NCI-H2171 (cell line): ENCODE measurements at regions not wholly inside any gene's neighbourhood (a gene's known extent, or its start where the extent isn't known, plus 50 kb on each side); places are given as distances from the start of the nearest gene placed in this dataset.
A peak's percentile ranks its signal among the peaks of the same experiment; 100 is the strongest.
"Not testable (repeated sequence)": the region's sequence is repeated elsewhere in the genome, so short reads cannot be mapped to it uniquely, and the experiment has no call there.

Source experiments
- DNase-seq: peaks from one replicate; lab custom pipeline; 2025; lab: John Stamatoyannopoulos, UW

DNA sequence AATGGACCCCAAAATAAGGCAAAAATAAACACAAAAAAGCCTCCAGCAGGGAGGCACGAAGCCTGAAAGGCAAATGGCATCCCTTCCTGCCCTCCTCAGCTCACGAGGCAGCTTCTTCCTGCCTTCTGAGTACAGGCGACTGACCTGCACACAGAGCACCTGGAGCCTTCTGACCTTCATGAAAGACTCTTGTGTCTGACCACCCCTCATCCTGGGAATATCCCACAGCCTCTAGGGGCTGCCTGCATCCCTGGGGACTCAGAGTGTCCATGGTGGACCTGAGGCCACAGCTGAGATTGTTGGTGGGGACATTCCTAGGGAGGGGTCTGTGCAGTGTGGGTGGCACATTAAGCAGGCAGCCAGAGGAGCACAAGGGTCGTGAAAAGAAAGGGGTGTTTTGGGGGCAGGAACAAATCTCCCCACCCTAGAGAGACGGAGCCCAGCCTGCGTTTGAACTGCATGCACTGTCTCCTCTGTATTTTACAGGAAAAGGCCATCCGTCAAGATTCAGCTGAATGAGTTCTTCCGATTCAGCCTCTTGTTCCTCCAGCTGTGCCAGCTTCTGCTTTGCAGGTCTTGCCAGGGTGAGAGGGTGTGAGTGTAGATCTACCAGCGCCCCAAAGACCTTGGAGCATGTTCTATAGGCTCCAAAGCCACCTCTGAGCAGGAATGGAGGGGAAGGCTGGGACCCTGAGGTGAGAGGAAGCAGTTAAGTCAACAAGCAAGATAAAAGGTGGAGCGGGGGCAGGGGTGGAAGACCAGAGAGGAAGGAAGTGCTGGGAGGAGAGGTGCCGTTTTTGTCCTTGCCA, 80.4 kb upstream of the MEF2A start:
- no peak for DNase-seq

DNA sequence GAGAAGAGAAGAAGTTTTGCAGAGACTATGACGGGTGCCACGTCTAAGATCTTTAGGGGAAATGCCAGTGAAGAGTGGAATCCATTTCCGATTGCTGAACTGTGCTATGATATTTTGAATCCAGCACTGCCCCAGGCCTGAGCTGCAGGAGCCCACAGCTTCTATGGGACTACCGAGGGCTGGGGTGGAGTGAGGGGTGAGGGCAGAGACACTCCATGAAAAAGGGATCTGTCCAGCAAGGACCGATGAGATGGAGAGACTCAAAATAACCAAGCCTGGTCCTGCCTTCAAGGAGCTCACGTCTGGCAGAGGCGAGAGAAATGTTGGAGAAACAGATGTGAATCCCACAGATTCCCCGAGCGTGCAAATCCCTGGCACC, 79.8 kb upstream of the MEF2A start:
- DNase-seq: no peak

DNA sequence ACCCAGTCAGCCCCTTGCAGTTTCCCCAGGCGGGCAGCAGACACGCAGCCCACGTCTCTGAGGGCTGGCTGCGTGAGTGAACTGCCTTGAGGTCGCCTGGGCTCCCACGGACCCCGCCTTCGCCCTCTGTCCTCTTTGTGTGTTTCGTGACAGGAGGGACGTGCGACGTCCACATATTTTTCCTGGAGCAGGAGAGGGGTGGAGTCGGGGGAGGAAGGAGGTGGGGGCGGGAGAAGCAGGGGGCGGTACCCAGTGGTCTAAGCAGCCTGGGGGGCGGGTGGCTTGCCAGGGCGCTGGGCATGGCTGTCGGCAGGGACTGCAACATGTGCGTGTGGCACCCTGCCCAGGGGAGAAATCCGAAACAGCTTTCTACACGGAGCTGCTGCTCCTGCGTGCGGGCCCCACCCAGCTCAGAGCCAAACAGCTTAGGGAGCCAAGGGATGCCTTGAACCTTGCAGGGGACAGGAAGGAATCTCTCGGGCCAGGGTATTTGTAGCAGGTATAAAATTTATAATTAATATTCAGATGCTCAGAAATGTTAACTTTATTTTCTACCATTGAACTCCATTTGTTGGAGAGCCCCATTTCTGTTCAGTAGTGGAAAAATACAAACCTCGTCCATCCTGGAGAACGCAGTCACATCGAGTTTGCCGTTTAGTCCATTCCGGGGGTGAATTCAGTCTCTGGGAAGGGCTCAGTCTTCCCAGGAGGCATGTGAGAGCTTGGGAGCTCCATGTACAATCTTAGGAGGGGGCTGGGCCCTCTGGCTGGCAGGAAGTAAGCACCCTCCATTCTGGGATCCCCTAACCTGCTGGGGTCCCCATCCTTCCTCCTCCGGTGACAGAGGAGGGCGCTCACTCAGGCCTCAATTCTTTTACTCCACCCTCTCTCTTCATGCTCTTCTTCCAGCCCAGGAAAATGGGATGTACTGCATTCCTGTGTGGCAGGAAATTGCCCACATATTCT, 79.1 kb upstream of the MEF2A start:
- peak; percentile 94 for DNase-seq

DNA sequence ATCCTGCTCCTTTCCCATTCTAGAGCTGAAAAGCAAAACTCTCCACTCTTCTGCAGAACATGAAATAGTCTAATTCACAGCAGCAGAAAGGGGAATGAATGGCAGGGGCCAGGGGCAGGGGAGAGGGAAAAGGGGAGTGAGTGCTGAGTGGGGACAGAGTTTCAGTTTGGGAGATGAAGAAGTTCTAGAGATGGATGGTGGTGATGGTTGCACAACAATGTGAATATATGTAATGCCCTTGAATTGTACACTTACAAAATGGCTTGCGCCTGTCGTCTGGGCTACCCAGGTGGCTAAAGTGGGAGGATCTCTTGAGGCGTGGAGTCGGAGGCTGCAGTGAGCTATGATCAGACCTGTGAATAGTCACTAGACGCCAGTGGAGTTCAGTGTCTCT, 78.5 kb upstream of the MEF2A start:
- DNase-seq: no peak

DNA sequence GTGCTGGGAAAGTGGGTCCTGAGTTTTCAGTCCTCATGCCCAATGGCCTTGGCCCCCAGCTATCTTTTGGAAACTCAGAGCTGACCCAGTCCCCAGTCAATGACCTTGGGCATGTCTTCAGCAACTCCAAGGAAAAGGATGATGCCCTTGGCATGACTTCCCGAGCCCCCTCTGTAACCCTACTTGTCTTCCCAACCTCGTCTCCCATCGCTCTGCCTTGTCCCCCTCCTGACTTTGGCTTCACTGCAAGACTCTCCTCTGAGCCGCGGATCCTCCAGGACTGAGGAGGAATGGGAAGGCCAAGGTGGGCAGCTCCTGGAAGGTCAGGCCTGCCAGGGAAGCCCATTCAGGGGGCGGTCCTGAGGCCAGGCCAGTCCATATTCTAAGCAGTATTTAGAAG, 73.5 kb upstream of the MEF2A start:
- no peak for DNase-seq

DNA sequence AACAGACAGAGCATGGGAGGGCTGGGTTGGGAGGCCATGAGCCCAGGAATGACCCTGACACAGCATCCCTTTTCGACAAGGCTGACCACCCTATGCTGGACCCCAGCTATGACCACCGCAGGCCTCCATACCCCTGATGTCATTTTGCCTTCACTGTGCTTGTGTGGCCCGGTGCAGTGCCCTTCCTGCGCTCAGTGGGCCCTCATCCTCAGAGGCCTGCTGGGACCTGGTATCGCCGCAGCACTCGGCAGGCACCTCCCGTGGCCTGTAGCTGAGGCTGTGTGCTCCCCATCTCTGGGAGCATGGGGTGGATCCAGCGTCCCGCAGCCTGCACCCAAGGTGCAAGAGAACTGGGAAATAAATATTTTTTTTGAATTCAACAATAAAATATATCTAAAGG, 73.1 kb upstream of the MEF2A start:
- no peak for DNase-seq

DNA sequence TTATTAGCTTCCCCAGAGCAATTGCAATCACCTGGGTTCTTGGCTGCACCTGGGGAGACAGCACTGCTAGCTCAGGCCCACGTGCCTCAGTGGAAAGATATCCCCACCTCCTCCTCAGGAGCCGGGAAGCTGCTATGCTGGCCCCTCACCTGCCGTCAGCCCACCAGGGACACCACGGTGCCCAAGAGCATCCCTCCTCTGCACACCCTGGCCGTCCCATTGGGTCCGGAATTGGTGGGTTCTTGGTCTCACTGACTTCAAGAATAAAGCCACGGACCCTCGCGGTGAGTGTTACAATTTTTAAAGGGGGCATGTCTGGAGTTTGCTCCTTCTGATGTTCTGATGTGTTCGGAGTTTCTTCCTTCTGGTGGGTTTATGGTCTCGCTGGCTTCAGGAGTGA, 72.3 kb upstream of the MEF2A start:
- DNase-seq: no peak

DNA sequence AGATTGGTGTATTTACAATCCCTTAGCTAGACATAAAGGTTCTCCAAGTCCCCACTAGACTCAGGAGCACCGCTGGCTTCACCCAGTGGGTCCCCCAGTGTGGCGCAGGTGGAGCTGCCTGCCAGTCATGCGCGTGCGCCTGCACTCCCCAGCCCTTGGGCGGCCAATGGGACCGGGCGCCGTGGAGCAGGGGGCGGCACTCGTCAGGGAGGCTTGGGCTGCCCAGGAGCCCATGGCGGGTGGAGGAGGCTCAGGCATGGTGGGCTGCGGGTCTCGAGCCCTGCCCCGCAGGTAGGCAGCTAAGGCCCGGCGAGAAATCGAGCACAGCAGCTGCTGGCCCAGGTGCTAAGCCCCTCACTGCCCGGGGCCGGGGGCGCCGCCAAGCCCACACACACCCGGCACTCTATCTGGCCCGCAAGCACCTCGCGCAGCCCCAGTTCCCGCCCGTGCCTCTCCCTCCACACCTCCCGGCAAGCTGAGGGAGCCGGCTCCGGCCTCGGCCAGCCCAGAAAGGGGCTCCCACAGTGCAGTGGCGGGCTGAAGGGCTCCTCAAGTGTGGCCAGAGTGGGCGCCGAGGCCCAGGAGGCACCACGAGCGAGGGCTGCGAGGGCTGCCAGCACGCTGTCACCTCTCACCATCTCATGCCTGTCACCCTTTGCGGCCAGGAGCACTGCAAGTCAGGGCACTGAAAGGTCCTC, 71.1 kb upstream of the MEF2A start:
- not testable (repeated sequence) for DNase-seq

DNA sequence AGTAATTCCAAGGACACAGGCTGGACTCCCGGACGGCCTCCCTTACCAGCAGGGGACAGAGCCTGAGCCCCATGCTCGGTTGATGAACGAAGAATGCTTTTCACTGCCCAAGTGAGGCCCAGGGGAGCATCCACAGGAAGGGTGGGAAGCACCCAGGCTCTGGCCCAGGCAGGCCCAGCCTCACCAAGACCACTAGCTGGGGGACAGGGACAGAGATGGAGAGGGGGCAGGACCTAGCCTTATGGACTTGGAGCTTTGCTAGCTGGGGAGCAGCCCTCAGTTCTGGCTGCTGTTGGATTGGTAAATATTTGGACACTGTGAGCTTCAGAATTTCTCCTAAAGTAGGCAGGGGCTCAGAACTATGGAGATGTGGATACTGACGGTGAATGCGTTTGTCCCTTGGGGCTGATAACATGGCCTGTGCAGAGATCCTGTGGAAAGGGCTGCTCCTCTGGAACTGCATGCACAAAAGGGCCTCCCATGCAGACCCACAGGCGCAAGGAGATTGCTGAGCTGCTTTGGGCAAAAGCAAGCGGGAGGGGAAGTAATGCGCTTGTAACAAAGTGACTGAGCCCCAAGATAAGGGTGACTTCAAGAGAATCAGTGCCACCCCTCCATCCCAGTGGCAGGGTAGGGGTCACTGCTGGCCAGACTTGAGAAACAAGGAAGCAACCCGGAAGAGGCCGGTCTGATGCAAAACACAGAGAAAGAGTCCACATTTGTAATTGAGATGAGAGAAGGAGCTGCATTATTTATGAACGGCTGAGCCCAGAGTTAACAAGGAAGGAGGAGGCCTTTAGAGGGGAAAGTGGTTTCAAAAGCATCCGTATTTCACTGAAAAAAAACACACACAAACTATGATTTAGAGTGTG, 70.1 kb upstream of the MEF2A start:
- no peak for DNase-seq

DNA sequence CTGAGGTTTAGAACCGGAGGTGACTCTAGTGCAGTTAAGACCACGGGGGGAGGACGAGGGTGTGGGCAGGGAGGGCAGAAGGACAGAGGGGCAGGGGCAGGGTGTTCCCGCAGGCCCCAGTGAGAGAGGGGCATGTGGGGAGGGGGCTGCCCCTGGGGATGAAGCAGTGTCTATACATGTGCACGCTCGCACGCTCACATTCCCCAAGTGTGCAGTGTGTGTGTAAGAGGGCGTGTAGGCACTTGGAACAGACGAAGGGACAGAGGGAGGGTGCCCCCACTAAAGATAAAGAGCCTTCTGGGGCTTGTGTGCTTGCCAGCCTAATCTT, 69.5 kb upstream of the MEF2A start:
- DNase-seq: no peak

DNA sequence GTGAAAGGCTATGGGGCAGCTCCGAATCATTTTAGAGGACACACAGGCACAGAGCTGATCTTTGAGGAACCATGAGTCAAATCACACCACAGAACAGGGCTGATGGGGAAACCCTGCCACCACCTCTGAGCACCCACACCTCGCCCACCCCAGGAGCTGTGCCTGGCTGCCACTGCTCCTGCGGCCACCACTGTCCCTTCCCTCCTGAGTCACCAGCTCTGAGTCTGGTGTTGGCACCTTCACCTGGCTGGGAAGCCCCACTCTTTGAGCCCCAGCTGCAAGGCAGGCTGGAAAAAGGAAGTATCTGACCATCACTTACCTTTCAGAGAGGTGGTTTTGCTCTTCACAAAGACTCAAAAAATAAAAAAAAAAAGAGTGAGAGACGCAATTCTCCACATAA, 63.6 kb upstream of the MEF2A start:
- no peak for DNase-seq

DNA sequence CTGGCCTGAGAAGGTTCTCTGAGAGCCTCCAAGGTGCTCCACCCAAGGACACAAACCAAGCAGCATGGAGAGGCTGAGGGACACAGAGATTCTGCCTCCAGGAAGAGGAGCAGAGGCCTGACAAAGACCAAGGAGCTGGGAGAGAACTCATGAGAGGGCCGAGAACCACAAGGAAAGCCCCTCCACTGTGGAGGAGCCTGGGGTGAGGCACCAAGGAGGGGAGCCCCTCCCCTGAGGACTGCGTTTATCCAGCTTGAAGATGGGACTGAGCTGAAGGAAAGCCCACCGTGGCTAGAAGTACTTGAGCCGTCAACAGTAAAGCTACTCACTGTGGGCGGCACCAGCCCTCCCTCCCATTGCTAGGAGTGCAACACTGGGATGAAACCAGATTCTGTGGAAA, 63.1 kb upstream of the MEF2A start:
- no peak for DNase-seq

DNA sequence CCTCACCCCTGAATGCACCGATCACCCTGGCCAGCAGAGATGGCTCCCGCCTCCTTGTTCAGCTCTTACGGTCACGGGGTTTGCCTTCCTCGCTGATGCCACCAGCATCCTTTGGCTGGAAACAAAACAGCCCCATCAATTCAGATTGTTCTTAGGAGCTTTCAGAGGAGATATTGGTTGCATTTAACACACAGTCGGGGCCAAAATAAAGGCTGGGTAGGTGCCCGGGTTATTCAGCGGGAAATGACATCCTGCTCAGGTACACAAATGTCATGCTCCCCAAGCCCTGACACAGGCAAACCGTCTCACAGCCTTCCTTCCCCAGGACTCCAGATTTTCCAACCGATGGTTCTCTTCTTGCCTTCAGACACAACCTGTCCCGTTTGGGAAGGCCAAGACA, 62.4 kb upstream of the MEF2A start:
- no peak for DNase-seq

DNA sequence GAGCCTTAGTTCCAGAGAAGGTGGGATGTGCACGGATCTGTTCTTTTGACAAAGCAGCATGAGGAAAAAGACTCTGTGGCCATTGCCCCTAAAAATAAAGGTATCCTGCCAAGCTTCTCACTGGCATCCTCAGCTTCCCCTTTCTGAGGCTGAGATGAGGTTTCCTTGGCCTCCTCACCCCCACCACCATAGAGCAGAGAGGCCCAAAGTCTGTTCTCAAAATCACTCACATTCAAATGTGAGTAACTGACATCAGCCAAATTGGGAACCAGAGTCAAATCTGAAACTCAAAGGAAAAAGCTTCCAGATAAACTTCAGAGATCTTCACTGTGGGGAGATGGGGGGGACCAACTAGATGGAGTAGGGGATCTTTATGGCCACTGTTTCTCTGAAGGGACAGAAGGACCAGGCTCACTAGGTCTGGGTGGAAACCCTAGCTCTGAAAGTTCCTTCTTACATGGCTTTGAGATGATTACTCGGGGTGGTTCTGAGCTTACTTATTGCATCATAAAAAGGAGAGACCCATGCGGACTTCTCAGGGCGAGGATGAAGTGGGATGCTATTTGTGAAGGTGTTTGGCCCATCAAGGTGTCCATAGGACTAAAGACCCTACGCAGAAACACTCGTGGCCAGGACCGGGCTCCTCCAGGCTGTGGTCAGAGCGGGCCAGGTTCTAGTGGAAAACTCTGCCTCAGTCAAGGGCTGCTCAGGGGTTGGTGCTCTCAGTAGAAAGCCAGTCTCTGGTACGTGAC, 61.5 kb upstream of the MEF2A start:
- no peak for DNase-seq

DNA sequence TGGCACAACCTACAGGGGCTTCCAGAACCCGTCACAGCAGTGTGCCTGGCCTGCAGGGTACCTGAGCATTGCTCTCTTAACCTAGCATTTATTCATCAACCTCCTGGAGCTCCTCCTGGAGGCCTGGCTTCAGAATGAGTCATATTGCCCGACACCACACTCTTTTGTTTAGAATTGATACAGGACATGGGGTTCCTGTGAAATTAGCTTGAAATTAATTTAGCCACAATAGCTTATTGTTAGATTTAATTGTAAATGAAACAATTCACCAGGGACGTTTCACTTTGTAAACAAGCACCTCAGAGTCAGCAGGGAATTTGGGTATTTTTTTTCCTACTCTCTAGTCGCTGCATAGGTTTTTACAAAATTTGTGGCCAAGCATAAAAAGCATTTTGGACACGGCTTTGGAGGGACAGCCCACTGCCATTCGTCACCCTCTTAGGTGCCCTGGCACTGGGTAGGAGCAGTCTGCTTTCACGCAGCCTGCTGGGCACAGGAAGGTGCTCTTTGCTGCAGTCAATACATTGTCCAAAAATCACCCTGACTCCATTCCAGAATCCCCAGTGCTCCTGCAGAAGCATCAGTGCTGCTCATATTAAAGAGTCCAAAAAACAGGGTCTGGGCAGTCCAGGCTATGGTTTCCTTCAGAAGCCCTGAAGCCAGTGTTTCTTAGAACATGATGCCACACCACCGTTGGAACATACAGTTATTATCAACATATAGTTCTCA, 60.8 kb upstream of the MEF2A start:
- DNase-seq: no peak

DNA sequence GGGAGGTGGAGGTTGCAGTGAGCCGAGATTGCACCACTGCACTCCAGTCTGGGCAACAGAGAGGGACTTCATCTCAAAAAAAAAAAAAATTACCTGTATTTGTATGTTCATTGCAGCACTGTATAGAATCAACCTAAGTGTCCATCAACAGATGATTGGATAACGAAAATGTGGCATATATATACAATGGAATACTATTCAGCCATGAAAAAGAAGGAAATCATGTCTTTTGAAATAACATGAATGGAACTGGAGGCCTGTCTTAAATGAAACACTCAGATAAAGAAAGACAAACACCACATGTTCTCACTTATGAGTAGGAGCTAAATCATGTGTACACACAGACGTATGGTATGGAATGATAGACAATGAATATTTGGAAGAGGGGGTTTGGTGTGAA, 59.4 kb upstream of the MEF2A start:
- DNase-seq: no peak

DNA sequence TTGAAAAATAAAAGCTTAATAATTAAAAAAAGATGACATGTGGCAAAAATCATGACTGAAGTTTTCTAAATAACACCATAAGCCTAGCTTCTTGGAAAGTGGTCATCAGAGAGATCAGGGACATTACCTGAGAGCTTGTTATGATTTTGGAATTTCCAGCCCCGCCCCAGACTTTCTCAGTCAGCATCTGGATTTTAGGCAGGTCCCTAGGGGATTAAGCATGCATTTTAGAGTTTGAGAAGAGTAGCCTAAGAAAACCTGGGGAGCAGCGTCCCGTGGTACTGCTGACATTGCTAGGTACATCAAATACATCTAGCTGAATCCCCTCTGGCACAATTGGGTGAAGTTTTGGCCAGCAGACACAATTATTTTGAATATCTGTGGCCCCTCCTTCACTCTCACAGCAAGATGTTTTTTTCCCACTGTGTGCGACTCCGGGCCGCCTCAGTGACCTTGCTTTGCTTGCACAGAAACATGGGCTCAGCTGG, 58.7 kb upstream of the MEF2A start:
- DNase-seq: peak; percentile 43

DNA sequence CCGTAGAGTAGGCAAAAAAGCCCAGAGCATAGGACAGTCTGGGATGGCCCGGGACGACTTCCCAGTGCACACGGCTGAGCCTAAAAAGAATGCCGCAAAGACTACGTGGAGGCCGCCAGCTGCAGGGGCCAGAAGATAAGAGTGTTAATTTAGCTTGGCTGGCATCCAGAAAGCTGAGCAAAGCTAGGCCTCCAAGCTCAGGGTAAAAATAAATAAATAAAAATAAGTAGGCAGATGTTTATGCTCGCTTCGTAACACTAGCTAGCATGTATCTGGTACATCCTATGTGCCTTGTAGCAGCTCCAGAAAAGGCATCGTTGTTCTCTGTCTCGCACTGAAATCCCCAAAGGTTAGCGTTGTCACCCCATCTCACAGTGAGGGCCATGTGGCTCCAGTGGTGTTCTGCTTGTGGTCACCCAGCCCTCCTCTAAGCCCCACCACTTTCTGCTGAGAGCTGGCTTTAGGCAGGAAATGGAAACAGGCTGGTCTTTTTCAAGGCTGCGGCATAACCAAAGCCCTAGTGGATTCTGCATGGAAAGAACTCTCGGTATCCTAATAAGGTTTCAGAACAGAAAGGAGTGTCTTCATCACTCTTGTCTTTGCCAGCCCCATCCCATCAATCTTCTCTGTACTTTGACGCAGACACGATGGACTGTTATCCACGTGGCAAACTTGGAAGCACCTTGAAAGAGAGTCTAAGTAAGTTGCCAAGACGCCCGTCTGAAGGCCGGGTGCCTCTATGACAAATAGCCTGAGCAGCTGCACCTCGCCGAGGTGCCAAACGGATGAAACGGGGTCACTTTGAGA, 58.1 kb upstream of the MEF2A start:
- peak; percentile 86 for DNase-seq

DNA sequence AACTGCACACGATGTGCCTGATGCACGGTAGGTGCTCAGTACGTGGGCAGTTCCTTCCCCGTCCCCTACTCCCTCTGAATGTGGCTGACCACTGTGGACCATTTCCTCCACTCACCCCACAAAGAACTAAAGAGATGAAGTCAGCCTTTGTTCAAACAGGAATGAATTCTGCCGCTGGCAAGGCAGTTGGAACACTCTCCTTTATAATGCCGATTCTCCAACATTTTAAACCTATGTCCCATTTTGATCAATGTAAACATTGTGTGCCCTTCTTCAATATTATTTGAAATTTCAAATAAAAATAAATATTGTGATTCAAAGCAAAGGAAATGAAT, 57.5 kb upstream of the MEF2A start:
- DNase-seq: no peak

DNA sequence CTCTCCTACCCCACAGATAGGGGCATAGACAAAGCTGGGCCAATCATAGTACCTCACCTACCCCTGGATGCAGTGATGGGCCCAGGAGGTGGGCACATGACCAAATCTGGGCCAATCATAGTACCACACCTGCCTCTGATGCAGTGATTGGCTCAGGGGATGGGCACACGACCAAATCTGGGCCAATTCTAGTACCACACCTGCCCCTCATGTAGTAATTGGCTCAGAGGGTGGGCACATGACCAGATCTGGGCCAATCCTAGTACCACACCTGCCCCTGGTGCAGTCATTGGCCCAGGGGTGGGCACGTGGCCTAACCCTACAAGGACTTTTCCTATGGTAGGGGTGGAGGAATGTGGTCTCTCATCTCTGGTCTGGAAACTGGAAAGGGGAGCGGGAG, 56.9 kb upstream of the MEF2A start:
- no peak for DNase-seq
